Amygdala (tissue), 56 donors: ENCODE measurements at regions not wholly inside any gene's neighbourhood (a gene's known extent, or its start where the extent isn't known, plus 50 kb on each side); places are given as distances from the start of the nearest gene placed in this dataset.
A peak's percentile ranks its signal among the peaks of the same experiment; 100 is the strongest.
"Not testable (repeated sequence)": the region's sequence is repeated elsewhere in the genome, so short reads cannot be mapped to it uniquely, and the experiment has no call there.

ENCODE experiments used
- DNase-seq, 56 donors: peaks; one replicate each; lab custom pipeline; 2025; lab: John Stamatoyannopoulos, UW

DNA sequence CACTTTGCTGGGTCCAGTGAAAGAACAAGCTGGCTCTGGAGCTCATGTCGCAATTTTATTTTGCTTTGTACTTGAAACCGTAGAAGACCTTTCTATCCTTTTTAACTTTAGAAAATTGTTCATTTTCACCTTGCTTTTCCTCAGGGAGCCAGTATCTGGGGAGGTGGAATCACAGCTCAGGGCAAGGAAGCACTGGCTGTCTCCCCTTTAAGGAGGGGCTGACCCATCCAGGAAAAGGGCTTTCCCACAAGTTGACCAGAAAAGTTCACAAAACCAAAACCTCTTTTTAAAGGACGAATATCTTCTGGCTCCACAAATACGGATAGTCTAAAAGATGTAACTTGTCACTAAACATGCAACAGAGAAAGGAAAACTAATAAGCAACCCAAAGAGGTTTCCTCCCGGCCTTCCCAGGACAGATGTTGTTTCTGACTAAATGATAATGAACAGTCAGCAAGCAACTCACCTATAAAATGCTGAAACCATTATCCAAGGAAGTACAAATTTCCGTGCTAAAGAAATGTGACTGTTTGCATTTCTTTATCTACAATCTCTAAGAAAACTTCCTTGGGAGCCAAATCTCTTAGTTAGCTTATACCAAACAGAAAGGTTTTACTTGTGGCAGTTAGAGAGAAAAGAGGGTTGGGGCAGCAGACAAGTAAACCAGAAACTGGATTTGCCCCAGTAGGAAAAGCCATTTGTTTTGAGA is 278.2 kb downstream of the PLK2 start:
- DNase-seq: no peak

- no peak for DNase-seq
Observed at GRCh38 chr5:58172946-58173345, 286.9 kb downstream of the PLK2 start.

- DNase-seq: no peak
Observed at GRCh38 chr5:58165152-58165551, 294.7 kb downstream of the PLK2 start.

DNA sequence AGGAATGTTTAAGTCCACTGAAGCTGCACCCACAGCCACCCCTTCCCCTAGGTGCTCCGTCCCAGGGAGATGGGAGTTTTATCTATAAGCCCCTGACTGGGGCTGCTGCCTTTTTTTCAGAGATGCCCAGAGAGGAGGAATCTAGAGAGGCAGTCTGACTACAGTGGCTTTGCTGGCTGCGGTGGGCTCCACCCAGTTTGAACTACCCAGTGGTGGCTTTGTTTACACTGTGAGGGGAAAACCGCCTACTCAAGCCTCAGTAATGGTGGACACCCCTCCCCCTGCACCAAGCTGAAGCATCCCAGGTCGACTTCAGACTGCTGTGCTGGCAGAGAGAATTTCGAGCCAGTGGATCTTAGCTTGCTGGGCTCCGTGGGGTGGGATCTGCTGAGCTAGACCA is 298.0 kb downstream of the PLK2 start:
- not testable (repeated sequence) for DNase-seq

GRCh38 chr5:58156973-58157701 is 302.7 kb downstream of the PLK2 start:
- DNase-seq: peak in 18 of 56 donors; percentile 1 to 52 (median 13)

DNA sequence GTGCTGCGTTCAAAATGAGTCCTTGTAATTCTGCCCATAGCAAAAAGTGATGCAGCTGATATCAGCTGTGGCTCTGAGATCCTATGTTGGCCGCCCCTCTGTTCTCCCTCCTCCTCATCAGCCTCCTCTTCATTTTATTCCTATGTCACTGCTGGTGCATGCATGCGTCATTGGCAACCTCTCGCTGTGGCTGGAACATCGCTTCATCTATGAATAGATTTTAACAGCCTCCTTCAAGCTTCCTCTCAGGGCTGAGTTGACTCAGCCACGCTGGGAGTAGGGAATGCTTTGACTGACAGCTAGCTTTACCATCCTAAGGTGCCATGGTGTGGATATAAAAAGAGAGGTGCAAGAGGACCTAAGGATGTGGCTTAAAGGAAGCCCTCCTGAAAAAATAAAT is 303.5 kb downstream of the PLK2 start:
- DNase-seq: peak in 38 of 56 donors; percentile 1 to 67 (median 15)

DNA sequence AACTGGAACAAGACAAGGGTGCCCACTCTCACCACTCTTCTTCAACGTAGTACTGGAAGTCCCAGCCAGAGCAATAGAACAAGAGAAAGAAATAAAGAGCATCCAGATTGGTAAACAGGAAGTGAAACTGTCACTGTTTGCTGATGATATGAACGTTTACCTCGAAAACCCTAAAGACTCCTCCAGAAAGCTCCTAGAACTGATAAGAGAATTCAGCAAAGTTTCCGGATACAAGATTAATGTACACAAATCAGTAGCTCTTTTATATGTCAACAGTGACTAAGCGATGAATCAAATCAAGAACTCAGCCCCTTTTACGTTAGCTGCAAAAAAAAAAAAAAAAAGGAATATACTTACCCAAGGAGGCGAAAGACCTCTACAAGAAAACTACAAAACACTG is 306.6 kb downstream of the PLK2 start:
- DNase-seq: no peak

- no peak for DNase-seq
Observed at GRCh38 chr5:58151414-58151813, 308.5 kb downstream of the PLK2 start.

GRCh38 chr5:58150926-58151325 is 309.0 kb downstream of the PLK2 start:
- DNase-seq: no peak

GRCh38 chr5:58149746-58150145 is 310.1 kb downstream of the PLK2 start:
- DNase-seq: no peak

GRCh38 chr5:58149345-58149744 is 310.5 kb downstream of the PLK2 start:
- no peak for DNase-seq

DNA sequence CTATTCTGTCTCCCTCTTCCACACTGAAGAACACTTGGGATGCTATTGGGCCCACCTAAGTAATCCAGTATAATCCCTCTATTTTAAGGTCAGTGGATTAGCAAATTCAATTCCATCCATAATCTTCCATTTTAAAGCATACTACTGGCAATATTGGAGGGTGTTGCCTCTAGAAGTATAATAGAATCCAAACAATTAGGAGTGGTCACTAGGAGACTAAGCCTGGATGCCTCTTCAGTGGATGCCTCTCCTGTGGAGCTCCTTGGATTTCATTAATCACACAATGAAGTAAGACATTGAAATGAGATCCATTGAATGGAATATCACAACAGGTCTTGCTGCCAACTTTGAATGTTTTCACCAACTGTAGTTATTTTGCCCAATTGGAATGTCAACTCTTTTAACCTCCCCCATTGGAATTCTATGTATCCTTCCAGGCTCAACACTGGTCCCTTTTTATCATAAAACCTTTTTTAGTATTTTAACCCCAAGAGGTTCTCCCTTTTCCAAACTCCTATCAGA is 311.6 kb downstream of the PLK2 start:
- no peak for DNase-seq

DNA sequence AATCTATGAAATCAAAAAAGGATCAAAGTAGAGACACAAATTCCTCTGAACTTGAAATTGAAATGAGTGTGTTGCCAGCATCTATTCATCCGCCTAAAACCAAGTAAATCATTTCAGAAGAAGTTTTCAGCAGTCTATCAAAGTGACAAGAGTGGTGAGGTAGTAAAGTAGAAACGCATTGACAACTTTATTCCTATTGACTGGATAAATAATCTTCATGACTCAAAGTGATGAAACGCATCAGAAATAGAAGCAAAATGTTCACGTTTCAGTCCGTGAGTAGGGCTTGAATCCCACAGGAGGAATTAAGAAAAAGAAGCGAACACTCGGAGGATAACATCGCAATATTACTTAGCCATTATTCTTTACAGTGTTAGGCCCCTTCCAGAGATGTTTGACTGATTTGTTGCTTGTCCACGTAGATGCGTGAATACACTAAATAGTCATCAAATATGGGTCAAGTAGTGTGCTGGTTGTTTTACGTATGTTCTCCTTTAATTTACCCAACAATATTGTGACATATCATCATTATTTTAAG is 314.4 kb downstream of the PLK2 start:
- DNase-seq: no peak

- no peak for DNase-seq
Observed at GRCh38 chr5:58143727-58144126, 316.2 kb downstream of the PLK2 start.

DNA sequence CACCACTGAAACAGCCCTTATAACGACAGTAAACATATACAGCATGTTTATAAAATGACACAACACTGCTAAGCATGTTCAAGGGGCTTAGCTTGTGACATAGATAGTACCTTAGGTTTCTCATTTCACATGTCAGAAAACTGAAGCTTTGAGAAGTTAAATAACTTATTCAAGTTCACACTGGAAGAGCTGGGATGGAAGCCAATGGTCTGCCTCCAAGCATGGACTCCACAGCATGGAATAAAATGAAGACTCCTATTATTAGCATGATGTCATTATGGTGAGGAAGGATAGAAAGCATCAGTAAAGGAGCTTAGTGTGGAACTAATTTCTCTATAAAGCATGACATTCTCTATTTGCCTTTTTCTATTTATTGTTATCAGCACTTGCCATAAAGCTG is 316.7 kb downstream of the PLK2 start:
- no peak for DNase-seq

DNA sequence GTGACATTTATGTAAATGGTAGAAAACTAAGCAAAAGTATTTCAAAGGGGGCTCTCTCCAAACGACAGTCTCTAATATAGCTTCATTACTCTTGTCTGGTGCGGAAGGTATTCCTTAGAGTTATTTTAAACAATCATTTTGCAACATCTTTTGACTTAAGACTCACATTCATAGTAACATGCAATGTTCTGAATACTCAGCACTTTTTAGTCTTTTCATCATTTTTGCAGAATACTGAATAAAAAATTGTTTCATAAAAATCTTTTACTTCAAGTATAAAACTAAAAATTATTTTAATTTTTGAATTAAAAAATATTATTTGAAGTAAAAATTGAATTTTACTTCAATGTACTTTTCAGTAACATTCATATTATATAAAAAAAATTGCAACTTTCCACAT is 321.1 kb downstream of the PLK2 start:
- DNase-seq: no peak

GRCh38 chr5:58136406-58136805 is 323.5 kb downstream of the PLK2 start:
- DNase-seq: no peak

GRCh38 chr5:58135571-58136335 is 324.1 kb downstream of the PLK2 start:
- no peak for DNase-seq

DNA sequence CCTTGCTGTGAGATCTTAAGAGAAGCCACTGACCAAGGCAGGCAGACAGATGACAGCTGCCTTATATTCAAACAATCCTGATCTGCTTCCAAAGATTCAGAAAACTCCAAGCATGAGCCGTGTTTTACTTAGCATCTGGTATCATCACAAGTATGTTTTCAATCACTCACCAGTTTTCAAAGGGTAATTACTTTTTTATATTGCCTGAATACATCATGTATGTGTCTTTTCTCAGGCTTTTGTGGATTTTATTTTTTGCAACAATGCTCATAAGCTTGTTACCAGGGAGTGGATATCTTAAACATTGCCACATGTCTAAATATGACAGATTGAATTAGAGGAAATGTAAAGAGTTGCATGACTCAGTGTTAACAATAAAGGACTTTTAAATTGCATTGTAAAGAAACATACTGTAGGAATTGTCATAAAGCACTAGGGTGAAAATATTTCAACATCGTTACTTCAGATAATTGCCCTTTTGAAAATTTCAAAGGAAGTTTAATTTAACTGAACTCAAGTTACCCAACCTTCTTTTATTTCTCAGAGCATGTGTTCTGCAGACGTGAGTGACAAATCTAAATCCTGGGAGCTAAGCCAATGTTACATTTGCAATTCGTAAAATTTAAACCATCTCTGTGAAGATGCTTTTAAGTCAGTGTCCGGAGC is 326.1 kb downstream of the PLK2 start:
- DNase-seq: no peak

DNA sequence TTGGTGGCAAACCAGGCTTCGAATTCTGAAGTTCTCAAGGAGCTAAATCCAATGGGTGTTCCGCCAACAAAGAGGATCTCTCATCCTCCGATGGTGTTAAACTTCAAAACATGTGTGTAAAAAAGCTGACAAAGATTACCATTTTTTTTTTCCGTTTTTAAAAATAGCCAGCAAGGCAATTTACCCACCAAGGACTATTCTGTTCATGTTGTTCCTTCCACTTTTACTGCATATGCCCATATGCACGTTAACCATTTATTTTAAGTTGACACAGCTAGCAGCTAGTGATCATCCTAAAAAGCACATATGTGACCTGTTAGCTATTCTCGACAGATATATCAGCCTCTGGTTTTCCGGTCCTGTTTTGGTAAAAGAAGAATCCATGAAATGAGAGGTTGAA is 326.7 kb downstream of the PLK2 start:
- DNase-seq: no peak
